GM19238 (cell line): ENCODE measurements at regions not wholly inside any gene's neighbourhood (a gene's known extent, or its start where the extent isn't known, plus 50 kb on each side); places are given as distances from the start of the nearest gene placed in this dataset.

Experiments used
- DNase-seq: peaks from one replicate; pipeline ENCODE4 v3.0.0; 2011; ENCODE audit warnings: low spot score; ENCODE audit not compliant: insufficient read length

DNA sequence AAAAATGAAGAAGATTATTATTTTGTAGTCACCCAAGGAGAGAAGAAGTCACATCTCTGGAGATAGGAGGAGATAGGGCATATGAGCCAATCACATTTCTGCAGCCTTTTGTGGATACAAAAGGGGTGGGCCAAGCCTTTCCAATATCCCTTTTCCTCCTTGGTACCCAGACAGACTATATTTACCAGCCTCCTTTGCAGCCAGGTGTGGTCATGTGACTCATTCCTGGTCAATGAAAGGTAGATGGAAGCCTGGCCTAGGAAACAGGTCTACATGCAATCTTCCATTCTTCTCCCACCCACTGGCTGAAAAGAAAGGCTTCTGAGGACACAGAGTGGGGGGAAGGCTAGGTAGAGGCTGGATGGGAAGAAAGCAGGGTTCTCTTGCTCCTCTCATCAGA, 58.1 kb upstream of the ERG start:
- no peak for DNase-seq

DNA sequence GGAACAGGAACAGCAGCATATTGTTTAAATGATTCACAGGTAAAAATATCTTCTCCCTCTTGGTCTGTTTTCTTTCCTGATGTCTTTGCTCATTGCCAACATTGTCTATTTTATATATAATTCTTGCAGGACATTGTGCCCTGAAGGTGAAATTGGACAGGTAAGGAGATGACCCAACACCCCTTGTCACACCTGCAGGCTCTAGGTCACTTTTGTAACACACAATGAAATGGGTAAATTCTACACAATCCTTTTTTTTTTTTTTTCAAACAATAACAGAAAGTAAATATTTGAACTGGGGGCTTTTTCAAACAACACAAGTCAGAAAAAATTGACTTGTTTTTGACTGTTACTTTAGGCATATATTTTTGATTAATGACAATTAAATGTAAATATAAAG, 62.9 kb upstream of the ERG start:
- DNase-seq = no peak

DNA sequence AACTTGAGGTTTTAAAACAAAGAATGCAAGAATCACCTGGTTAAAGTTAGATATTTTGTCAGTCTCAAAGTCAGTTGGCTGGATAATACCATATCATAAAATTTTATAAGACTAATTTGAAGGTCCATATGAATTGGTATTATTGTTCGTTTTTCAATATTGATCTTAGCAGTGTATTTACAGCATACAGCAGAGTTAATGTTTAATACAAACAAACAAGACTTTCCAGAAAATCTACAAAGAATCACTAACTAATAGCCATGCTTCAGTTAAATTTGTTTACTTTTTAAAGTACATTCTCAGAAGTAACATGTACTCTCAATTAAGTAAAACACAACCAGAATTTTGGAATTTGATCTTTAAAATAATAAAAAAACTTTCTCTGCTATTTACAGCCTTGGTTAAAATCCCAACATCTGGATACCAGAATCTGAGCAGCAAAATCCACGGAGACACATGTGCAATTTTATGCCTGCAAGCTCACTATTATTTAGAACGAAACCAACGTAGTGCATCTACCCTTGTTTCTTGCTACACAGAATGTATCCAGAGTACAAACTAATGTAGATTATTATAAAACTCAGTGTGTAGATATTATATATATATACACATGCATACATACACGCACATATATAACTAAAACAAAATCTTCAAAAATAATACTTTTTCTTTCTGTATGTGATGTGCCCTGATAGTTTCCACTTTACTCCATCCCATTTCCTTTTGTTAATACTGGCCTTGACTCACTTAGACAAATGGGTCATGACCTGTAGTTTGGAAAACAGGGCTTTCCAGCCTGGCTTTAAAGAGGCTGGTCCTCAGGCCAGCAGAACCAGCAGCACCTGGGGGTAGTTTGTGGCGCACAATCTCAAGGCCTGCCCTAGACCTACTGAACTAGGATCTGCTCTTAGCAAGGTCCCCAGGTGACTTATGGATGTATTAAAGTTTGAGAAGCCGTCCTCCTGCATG, 63.6 kb upstream of the ERG start:
- no peak for DNase-seq

DNA sequence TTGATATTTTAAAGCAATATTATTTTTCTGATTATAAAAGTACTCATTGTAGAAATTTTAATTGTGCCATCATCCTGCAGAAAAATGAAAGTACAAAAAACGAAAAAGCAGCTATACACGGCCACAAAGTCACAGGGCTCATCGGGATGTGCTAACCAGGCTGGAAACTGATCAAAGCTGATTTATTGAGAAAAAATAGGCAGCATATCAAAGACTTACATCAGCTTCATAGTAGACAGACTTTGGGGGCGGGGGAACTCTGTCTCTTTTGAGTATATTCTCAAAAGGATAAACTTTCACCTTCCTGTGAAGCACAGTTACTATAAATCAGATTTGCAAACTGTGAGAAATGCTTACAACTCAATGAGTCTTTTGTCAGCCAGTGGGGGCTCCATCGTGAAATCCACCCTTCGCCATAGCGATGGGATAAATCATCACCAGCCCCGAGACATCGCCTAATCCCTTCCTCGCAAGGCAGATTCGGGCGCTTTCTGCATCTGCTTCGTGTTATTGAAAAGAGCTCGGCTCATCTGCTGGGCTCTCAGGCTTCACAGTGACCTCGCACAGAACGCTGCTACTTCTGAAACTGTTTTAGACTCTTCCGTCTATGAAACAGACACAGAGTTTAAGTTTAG, 69.2 kb upstream of the ERG start:
- DNase-seq = no peak

DNA sequence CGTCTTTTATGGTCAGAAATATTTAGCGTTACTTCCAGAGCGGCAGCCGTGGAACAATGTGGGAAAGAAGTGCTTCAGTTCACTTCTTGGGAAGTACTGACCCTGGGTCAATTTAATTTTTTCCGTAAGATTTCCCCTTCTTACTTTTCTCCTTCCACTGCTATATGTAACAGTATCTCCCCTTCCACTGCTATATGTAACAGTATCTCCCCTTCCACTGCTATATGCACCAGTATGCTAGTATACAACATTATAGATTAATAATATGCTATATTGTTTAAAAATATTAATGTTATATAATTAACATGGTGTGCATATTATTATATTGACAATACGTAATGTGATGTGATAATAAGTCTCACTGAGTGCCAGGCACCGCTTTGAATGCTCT, 69.7 kb upstream of the ERG start:
- DNase-seq = no peak

DNA sequence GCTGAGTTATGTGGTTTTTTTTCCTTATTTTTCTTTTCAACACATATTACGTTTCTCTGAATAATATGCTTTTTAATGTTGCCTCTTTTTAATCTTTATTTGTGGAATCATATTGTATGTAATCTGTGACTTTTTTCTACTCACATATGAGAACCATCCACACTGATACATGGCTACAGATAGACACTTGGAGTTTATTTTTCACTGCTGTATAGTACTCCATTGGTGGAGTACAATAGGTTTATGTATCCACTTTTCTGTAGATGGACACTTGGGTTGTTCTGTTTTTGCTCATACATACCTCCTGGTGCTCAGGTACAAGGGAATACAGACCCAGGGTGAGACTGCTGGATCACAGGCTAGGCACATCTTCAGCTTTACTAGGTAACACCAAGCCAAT, 71.5 kb upstream of the ERG start:
- DNase-seq = no peak

DNA sequence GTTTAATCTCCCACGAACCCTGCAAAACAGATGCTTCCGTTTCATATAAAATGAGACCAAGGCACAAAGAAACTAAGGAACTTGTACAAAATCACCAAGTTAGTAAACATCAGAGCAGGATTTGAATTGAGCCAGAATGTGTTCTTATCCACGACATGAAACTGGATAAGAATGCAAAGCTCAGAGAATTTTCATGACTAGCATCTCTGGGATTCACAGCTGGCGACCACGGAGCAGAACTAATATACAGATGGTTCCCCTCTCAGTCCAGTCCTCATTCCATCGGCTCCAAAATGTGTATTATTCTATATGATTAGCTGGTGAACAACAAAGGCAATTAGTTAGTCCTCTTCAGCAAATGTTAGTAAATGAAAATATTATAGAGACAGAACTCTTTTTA, 72.3 kb upstream of the ERG start:
- DNase-seq = no peak

DNA sequence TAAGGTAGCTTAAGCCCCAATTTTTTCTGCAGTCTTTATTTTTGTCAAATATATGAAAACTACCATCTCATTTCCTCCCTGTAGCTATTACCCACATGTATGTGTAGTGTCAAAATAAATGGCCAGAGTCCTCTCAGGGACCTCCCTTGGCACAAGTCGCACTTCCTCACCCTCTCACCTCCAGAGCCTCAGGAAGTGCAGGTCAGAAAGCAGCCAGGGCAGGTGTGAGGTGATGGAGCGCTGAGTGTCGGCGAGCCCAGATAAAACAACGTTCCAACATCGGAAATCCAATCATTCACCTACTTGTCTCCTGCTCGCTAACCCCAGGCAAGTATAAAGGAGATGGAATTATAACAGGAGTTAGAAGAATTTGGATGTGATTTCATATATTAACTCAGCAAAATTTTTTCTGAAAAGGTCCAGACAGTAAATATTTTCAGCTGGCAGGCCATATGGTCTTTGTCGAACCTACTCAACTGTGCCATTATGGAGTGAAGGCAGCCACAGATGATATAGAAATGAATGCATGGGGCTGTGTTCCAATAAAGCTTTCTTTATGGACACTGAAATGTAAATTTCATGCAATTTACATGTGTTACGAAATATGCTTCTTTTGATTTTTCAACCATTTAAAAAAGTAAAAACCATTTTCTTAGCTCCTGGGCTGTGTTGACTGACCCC, 76.8 kb upstream of the ERG start:
- DNase-seq = no peak

DNA sequence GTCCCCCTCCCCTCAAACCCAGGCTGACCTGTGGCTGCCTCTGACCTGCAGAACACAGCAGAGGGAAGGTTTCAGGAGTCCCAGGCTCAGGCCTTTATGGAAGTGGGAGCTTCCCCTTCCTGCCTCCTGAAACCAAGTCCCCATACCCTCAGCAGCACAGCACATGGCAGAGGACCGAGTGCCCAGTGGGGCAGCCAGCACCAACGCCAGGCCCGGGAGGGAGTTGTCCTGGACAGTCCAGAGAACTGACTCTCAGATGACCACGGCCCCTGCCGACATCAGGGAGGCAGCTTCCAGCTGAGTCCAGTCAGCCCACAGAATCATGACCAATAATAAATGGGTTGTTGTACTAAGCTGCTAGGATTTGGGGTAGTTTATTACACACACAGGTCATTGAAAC, 79.6 kb upstream of the ERG start:
- DNase-seq = no peak

DNA sequence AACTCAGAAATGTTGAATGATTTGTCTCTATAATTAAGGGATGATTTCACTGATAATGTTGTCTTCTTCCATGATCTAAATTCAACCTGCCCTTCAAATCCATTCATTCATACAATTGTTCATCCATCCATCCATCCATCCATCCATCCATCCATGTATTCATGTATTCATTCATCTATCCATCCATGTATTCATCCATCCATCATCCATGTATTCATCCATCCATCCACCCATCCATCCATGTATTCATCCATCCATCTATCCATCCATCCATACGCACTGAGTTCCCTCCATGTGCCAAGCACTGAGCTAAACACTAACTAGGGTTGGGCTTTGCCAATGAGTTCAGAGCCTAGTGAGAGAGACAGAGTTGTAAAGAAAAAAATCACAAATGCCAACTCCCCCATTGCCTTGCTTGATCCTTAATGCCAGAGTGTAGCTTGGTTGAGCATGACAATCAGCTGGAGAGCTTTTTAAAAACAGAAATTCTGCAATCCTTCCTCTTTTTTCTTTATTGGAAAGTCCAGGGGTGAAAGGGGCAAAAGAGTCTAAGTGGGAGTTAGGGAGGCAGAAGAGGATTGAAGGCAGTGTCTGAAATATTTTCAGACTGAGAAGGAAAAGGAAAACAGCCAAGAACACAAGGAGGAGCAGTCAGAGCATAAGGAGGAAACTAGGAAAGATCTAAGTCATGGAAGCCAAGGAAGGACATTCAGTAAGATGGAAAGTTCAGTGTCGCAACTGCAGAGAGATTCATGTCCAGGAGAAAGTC, 92.4 kb upstream of the ERG start:
- no peak for DNase-seq

DNA sequence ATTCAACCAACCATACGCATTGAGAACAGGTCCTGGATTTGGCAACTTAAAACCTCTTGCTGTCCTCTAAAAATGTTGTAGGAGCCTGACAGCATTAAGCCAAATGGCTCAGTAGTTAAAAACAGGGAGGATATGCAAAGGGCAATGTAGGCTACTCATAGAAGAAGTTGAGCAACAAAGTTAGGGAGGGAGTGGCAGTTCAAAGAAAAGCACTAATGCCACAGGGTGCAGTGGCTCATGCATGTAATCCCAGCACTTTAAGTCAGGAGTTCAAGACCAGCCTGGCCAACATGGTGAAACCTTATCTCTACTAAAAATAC, 92.9 kb upstream of the ERG start:
- no peak for DNase-seq

DNA sequence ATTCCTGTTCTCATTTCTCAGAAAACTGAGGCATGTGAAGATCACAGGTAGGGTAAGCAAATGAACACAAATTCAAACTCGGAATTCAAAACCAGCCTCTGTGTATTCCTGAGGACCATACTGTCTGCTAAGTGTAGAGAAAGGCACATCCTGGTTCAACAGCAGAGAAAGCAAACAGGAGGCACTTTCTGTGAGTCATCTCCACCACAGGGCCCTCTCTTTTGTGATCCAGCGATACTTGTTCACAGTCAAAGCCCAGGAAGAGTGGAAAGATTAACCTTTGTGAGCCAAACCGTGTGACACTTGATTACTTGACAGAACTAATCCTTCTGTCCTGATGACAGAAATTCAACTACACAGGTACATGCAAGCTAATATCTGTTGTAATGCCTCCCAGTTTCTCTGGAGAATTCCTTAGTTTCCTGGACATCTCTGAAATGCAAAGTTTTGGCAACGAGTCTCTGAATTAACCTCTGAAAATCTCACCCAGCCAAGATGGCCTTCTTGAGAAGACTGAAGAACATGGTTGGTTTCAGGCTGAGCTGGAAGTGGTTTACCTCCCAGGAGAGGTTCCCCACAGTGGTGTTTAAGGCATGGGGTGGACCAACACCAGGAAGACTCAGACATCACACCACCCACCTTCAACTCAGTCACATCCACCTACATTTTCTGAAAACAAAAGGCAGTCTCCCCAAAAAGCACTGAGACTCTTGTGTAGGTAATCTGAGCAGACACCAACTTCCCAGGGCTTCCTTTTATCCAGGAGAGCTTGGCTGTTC, 98.2 kb upstream of the ERG start:
- no peak for DNase-seq

DNA sequence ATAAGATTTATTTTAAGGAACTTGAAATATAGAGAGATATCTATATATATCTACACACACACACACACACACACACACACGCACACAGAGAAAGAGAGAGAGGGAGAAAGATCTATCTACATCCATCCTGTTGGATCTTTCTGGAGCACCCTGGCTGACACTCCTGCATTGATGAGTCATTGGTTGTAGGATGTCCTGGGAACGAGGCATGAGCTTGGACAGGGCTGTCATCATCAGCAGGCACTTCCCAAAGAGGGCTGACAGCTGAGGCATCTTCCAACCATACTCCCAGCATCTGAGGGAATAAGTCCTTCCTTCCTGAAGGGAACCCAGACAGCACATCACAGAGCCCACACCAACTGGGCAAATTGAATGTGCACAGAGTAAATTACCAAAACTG, 99.1 kb upstream of the ERG start:
- DNase-seq = no peak

DNA sequence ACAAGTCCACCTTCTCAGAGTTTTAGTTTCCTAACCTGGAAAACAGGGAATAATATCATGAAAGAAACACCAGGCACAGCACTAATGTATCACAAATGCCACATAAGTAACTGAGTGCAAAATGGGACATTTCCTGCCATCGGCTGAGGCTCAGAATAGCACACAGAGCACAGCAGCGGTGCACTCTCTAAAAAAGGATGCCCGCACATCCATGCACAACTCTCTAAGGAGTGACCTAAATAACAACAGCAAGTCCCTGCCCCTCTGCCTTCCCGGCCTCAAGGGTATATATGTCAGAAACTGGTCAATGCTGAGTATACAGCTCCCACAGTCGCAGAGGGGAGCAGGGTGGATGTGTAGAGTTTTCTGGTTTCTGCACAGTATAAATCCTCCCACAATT, 100.1 kb upstream of the ERG start:
- no peak for DNase-seq

DNA sequence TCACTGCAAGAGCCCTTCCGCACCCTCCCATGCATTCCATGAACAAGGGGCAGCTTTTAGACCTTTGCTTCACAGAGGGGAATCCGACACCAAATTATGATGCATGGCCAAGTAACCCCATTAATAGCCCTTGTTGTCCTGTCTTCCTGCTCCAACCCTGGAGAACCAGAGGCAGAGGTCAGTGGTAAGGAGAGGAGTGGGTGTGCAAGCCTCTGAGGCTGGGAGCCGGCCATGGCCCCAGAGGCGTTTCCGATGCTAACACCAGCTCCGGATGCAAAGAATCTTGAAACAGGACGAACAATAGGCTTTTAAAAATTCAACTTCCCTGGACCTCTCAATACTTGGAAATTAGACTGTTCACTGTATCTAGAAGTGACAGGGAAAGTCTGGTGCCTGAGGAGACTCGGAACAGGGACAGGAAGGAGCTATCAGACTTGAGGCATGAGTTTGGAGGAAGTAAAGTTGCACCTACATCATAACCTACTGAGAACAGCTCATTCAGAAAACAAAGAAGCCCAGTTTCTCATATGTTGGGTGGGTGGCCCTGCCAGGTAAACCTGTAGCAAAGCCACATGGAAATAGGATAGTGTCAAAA, 101.2 kb upstream of the ERG start:
- no peak for DNase-seq

DNA sequence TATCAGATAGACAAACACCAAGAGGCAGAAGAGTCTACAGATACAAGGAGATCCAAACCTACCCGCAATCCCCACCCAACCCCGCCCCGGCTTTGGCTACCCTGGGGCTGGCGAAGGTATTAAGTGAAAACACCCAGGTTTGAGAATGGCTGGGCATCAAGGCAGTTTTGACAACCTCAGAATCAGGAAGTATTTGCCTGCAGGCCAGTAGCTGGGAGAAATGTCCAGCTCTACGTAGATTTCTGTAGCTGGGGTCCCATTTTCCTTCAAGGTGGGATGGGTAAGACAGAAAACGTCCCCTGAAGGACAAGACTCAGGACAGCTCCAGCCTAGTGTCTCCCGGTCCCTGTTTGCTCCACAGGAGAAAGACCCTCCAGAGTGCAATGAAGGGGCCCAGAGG, 101.8 kb upstream of the ERG start:
- no peak for DNase-seq

DNA sequence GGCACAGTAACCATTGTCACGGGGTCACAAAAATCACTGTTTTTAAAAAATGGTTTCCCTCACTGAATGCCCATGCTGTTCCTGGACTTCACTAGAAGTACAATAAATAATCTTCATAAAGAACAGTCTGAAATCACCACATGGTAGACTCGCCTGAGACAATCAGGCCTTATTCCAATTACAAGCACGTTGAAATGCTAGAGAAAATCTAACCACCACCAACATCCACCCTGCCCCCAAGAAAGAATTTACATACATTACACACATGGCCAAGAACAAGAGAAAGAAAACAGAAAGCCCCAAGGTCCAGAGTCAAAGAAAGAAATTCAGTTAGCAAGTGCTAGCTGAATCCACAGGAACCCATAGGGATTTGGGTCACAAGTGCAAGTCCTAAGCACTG, 107.0 kb upstream of the ERG start:
- DNase-seq = no peak

DNA sequence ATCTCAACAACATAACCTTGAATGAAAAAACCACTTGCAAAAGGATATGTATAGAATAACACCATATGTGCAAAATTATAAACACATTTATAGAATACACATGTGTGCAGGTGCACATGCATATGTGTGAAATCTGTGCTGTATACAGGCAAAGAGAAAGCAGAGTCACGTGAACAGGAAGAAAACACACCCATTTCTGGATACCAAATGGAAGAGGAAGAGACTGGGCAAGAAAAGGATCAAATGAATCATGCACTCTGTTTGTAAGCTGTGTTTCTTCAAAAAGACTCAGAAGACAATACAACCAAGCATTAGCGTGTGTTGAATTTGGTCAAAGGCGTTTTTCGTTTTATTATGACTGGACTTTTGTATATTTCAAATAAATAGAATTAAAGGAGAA, 111.3 kb upstream of the ERG start:
- DNase-seq = no peak

DNA sequence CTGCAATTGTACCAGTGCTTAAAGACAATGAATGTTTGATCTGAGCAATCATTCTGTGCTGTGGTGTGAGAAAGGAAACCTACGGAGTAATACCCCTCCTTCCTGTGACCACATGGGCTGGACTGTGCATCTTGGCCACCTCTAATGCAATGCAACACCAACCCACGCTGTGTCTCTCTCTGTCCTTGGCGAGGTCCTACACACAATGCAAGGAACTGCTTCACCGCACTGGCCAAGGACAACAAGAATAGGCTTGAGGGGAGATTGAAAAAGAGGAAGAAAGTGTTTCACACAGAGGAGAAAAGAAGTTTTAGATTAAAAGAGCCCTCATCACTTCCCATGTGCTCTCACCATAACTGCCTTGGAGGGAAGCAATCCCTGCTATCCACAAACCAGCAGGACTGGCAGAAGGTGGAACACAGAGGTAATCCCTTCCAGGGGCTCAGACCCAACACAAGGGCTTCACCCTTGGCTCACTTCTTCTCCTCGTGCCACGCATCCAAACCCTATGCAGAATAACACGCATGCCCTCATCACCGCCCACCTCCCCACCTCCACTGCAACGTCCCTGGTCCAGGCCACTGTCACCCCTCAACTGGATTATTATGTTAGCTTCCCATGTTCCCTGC, 112.5 kb upstream of the ERG start:
- DNase-seq = no peak

DNA sequence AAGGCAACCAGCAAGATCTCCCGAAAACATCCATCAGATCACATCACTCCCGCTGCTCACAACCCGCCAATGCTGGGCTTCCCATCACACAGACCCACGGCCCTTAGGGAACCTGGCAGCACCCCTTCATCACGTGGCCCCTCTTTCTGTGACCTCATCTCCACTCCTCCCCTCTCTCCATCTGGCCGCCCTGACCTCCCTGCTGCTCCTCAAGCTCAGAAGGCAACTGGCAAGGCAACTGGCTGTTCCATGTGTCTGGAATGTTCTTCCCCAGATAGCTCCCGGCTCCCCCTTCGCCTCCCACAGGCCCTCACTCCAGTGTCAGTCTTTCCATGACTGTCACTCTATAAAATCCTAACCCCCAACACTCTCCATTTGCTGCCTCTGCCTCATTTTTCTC, 113.0 kb upstream of the ERG start:
- no peak for DNase-seq
